GM19467 (cell line): ENCODE measurements at regions not wholly inside any gene's neighbourhood (a gene's known extent, or its start where the extent isn't known, plus 50 kb on each side); places are given as distances from the start of the nearest gene placed in this dataset.
"Not testable (repeated sequence)": the region's sequence is repeated elsewhere in the genome, so short reads cannot be mapped to it uniquely, and the experiment has no call there.

Experiments
- ATAC-seq: cut with Tn5 transposase; IDR thresholded peaks from one replicate; pipeline ENCODE4 v1.9.1; 2021; ENCODE audit warnings: mild to moderate bottlenecking, moderate library complexity; ENCODE audit not compliant: unreplicated experiment

DNA sequence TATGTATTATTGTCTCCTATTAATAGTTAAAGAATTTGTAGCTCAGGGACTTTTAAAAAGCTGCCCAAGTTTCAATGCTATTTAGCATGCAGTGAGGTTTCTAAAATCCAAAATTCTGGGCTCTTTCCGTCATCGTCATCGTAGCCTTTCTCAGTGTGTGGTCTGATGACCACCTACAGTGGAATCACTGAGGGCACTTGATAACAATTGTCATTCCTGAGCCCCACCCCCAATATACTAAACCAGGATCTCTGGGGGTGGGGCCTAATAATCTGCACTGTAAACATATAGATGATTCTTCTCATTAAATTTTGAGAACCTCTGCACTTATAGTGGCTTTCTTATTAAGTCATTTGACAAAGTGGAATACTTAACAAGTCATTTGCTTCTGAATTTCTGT is 674.8 kb downstream of the PLPP3 start:
- ATAC-seq = no peak

DNA sequence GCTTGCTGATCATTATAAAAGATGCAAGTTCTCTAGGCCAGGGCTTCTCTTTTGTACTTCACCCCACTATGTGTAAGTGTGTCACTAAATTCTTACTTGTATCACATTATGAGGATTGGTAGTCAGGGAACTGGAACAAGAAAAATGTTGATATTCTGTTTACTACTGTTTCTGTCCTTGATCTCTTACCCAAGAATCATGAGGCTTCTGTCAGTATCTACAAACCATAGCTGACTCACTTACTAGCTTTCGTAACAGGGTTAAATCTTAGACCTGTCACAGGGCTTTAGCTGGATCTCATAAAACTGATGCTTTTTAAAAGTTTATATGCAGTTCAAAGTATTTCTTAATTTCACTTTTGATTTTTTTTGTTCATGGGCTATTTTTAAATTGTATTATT is 681.2 kb downstream of the PLPP3 start:
- ATAC-seq = no peak

- ATAC-seq = no peak
Measured at GRCh38 chr1:55896210-55896609, 681.0 kb upstream of the USP24 start.

DNA sequence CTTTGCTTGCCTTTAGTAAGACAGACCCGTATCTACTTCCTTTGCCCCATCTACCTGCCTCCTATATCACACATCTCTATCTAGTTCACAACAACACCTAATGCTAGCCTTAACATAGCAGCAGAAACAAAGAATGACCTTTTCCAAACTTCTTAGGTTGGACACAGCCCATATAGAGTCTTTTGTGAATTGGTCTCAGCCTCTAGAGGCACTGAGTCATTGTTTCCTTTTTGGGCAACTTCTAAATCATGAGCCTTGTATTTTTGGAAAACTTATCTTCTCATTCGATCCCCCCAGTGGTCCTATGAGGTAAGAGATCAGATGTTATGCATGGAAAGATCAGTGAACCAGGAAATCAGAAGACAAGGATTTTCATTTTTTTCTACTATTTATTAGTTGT is 679.4 kb upstream of the USP24 start:
- ATAC-seq = no peak

DNA sequence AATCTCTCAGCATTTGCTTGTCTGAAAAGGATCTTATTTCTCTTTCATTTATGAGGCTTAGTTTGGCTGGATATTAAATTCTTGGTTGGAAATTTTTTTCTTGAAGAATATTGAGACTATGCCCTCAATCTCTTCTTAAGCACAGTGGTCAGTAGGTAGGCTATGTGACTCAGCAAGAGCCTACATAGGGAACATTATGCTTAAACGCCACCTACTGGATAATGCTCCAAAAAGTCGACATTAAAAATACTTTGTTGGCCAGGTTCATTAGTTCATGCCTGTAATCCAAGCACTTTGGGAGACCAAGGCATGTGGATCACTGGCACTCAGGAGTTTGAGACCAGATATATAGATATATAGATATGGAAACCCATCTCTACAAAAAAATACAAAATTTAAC is 678.0 kb upstream of the USP24 start:
- ATAC-seq = no peak

DNA sequence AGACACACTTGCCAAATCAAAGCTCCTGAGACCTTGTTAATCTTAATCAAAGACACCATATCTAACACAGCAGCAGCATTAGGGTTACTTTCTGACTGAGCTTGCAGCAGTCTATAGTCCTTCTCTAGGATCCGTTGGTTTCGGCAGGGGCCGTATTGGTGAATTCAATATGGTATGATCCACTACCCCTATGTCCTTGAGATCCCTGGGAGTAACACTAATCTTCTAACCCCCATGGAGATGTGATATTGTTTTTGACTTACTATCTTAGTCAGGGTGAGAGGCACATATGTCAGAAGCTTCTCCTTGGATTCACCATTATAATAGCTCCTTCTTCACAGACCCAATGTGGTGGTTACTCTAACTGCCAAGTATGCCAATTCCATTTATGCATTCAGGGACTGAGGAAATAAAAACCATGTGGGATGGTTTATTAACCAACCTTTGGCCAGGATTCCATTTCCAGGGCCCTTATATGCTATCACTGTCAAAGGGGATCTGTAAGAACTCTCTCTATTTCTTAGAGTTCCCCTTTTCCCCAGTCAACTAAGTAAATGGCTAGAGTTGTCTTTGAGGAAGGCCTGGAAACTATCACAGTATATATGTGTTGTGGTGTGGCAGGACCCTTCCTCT is 673.6 kb upstream of the USP24 start:
- ATAC-seq = no peak

DNA sequence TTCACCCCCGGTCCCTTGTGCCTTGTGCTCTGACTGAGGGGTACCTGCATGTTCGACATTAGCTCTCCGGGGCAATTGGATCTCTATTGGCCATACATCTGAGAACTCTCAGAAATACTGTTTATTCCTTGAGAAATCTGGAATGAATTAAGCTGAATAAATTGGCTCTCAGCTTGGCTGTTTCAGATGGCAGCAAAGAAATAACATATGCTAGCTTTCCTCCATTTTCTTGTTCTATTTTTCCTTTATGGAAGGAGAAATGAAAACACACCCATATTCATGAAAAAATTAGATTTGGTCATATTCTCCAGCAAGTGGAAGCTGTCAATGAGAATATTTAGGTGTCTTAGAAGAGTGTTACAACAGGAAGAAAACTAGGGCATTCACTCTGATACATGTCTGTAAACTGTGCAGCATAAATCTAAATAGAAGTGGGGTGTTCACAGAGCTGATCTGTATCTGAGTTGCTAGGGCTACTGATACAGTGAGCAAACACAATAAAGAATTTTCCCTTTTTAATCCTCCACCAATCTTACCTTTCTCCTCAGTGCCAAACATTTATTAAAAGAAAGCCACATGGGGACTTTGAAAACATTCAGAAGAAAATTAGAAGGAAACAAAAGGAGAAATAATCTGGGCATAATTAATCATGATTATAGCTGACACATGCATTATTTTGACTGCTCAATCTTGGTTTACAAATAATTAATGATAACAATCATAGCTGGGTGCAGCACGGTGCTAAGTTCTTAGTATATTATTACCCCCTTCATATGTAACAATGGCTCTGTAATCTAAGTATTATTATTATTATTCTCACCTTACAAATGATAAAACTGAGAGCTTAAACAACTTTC is 671.9 kb upstream of the USP24 start:
- no peak for ATAC-seq

DNA sequence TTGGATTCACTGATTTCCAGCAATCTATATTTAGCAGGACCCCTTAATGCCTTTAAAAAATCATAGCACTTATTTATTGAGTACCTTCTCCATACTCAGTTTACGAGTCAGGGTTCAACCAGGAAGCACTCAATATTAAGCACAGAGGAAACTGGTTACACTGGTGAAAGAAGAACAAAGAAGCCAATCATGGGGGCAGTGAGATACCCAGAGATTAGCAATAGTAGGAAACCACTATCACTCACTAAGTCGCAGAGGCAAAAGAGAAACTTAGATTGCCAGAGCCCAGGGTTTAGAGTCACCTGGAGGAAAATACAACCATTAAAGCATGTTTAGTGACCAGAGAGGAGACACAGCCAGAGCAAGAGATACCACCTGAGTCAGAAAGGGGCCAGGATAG is 670.5 kb upstream of the USP24 start:
- ATAC-seq = no peak

- no peak for ATAC-seq
Measured at GRCh38 chr1:55882931-55883330, 667.8 kb upstream of the USP24 start.

DNA sequence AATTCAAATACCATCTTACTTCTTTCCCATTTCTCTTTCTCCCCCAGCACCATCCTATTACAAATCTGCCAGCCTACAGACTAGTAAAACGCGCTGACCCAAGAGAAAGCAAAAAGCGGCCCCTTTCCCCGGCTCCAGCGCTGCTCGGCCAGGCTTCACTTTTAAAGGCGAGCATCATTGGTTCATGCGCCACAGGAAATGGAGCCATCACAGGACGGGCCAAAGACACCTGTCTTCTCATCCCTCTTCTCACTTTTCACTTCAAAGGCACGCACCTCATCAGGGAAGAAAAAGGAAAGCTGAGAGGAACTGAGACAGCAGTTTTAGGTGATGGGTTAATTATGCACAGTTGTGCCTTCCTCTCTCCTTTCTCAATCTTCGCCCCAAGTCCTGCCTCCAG is 664.2 kb upstream of the USP24 start:
- no peak for ATAC-seq

GRCh38 chr1:55877437-55878232 is 662.5 kb upstream of the USP24 start:
- ATAC-seq = no peak

GRCh38 chr1:55876276-55877060 is 661.3 kb upstream of the USP24 start:
- no peak for ATAC-seq

- no peak for ATAC-seq
Measured at GRCh38 chr1:55870106-55870505, 654.9 kb upstream of the USP24 start.

GRCh38 chr1:55869065-55869464 is 653.9 kb upstream of the USP24 start:
- no peak for ATAC-seq

GRCh38 chr1:55868026-55868425 is 652.9 kb upstream of the USP24 start:
- ATAC-seq = no peak

- no peak for ATAC-seq
Measured at GRCh38 chr1:55867304-55867843, 652.2 kb upstream of the USP24 start.

DNA sequence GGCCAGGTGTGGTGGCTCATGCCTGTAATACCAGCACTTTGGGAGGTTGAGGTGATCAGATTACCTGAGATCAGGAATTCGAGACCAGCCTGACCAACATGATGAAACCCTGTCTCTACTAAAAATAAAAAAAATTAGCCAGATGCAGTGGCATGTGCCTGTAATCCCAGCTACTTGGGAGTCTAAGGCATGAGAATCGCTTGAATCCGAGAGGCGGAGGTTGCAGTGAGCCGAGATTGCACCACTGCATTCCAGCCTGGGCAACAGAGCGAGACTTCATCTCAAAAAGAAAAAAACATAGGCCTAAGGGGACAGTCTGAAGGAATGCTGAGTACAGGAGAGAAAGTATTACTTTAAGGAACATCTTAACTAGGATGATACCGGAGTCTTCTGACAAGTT is 650.6 kb upstream of the USP24 start:
- not testable (repeated sequence) for ATAC-seq

- no peak for ATAC-seq
Measured at GRCh38 chr1:55864251-55864650, 649.1 kb upstream of the USP24 start.

- ATAC-seq = no peak
Measured at GRCh38 chr1:55861676-55862340, 646.6 kb upstream of the USP24 start.
